IMR-90 (cell line): ENCODE measurements at regions not wholly inside any gene's neighbourhood (a gene's known extent, or its start where the extent isn't known, plus 50 kb on each side); places are given as distances from the start of the nearest gene placed in this dataset.
"Not testable (repeated sequence)": the region's sequence is repeated elsewhere in the genome, so short reads cannot be mapped to it uniquely, and the experiment has no call there.

Experiments used
- CEBPB ChIP-seq: IDR thresholded peaks from 2 replicates; pipeline ENCODE4 v1.6.1; 2012; ENCODE audit warnings: low read depth, low read length, improper control_type of control experiment
- RCOR1 ChIP-seq: IDR thresholded peaks from 2 replicates; pipeline ENCODE4 v1.6.1; 2012; ENCODE audit warnings: mild to moderate bottlenecking, low read length, improper control_type of control experiment; ENCODE audit not compliant: insufficient replicate concordance
- SMC3 ChIP-seq: fragments of 150-350 bp; IDR thresholded peaks from 2 replicates; pipeline ENCODE4 v1.6.1; 2016; ENCODE audit warnings: low read depth, mild to moderate bottlenecking, antibody characterized with exemption, low read length, moderate library complexity
- TF ChIP-seq, protein P1 (sequence below): conservative IDR thresholded peaks from 2 replicates; pipeline ENCODE4 v1.5.1; 2012; ENCODE audit warnings: mild to moderate bottlenecking, low read depth, low read length, improper control_type of control experiment

- TF ChIP-seq, protein P1, sequence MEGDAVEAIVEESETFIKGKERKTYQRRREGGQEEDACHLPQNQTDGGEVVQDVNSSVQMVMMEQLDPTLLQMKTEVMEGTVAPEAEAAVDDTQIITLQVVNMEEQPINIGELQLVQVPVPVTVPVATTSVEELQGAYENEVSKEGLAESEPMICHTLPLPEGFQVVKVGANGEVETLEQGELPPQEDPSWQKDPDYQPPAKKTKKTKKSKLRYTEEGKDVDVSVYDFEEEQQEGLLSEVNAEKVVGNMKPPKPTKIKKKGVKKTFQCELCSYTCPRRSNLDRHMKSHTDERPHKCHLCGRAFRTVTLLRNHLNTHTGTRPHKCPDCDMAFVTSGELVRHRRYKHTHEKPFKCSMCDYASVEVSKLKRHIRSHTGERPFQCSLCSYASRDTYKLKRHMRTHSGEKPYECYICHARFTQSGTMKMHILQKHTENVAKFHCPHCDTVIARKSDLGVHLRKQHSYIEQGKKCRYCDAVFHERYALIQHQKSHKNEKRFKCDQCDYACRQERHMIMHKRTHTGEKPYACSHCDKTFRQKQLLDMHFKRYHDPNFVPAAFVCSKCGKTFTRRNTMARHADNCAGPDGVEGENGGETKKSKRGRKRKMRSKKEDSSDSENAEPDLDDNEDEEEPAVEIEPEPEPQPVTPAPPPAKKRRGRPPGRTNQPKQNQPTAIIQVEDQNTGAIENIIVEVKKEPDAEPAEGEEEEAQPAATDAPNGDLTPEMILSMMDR: not testable (repeated sequence)
- not testable (repeated sequence) for TF ChIP-seq RCOR1, SMC3, CEBPB
Observed at GRCh38 chr12:127810459-127810858, 456.5 kb upstream of the TMEM132C start.
